Tibial nerve (tissue), 4 donors: ENCODE measurements at regions not wholly inside any gene's neighbourhood (a gene's known extent, or its start where the extent isn't known, plus 50 kb on each side); places are given as distances from the start of the nearest gene placed in this dataset.

Experiments
- EP300 ChIP-seq, 2 donors: sonication (generic); formaldehyde crosslinking; IDR thresholded peaks; one replicate each; pipeline ENCODE4 v1.6.1; 2017; ENCODE audit warnings: antibody characterized with exemption in 2 of 2, mild to moderate bottlenecking in 1 of 2
- TF ChIP-seq, protein P1 (sequence below), 5 experiments: fragments of 200-600 bp in 3 of 5; fragments of 450-650 bp in 2 of 5; sonication (generic) in 3 of 5; IDR thresholded peaks; one replicate each; pipeline ENCODE4 v1.5.1; 2016 to 2019; ENCODE audit warnings: antibody characterized with exemption in 5 of 5, mild to moderate bottlenecking in 3 of 5, moderate library complexity in 2 of 5

DNA sequence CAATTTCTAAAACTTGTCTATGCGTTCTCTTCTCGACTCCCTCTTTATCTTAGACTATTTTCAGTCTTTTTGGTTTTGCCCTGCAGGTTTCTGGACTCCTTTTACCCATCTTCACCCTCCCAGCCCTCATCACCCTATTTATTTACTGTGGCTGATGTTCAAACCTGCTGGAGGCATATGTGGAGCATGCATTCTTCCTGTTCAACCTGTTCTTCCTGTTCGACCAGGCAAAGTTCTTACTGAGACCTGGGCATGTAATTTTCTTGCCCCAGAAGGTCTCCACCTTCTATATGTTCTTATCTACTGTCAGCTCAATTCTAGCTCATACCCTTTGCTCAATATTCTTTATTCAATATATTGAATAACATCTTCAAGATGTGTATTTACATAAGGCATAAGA lies 69.4 kb upstream of the AGA start:
- TF ChIP-seq, protein P1, sequence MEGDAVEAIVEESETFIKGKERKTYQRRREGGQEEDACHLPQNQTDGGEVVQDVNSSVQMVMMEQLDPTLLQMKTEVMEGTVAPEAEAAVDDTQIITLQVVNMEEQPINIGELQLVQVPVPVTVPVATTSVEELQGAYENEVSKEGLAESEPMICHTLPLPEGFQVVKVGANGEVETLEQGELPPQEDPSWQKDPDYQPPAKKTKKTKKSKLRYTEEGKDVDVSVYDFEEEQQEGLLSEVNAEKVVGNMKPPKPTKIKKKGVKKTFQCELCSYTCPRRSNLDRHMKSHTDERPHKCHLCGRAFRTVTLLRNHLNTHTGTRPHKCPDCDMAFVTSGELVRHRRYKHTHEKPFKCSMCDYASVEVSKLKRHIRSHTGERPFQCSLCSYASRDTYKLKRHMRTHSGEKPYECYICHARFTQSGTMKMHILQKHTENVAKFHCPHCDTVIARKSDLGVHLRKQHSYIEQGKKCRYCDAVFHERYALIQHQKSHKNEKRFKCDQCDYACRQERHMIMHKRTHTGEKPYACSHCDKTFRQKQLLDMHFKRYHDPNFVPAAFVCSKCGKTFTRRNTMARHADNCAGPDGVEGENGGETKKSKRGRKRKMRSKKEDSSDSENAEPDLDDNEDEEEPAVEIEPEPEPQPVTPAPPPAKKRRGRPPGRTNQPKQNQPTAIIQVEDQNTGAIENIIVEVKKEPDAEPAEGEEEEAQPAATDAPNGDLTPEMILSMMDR (IDR thresholded peaks at IDR 0.05), result no peak
- no peak for TF ChIP-seq EP300 (IDR thresholded peaks at IDR 0.05)
